BJ (cell line): ENCODE measurements at regions not wholly inside any gene's neighbourhood (a gene's known extent, or its start where the extent isn't known, plus 50 kb on each side); places are given as distances from the start of the nearest gene placed in this dataset.

Experiments used
- CTCF ChIA-PET: fragments of 350-600 bp; formaldehyde crosslinking; extraction: SDS; loops from one replicate; lab custom pipeline; 2021; ENCODE audit warnings: antibody characterized with exemption, inconsistent platforms; lab: Yijun Ruan, JAX
- POLR2A ChIA-PET: fragments of 300-600 bp; sonication (Branson Sonifier 250); formaldehyde crosslinking; extraction: SDS; loops from one replicate; lab custom pipeline; 2021; ENCODE audit warnings: antibody characterized with exemption; lab: Charles Lee
- DNase-seq: peaks from one replicate; pipeline ENCODE4 v3.0.0-alpha.2; 2011; ENCODE audit warnings: low read depth
- H3K27me3 ChIP-seq: 2 replicates; pipeline ENCODE4 v1.6.0; 2011; ENCODE audit warnings: low read length; ENCODE audit not compliant: control insufficient read depth, insufficient read depth
- H3K36me3 ChIP-seq: 2 replicates; pipeline ENCODE4 v1.5.1; 2011; ENCODE audit warnings: low read length; ENCODE audit not compliant: control insufficient read depth, insufficient read depth
- H3K4me3 ChIP-seq: 2 replicates; pipeline ENCODE4 v1.5.1; 2011; ENCODE audit warnings: low read depth, mild to moderate bottlenecking, control low read depth, low read length
- TF ChIP-seq, protein P1 (sequence below): IDR thresholded peaks from 2 replicates; pipeline ENCODE4 v1.5.1; 2011; ENCODE audit warnings: low read depth, mild to moderate bottlenecking, control low read depth, inconsistent platforms, low read length, moderate library complexity; ENCODE audit not compliant: insufficient read depth

DNA sequence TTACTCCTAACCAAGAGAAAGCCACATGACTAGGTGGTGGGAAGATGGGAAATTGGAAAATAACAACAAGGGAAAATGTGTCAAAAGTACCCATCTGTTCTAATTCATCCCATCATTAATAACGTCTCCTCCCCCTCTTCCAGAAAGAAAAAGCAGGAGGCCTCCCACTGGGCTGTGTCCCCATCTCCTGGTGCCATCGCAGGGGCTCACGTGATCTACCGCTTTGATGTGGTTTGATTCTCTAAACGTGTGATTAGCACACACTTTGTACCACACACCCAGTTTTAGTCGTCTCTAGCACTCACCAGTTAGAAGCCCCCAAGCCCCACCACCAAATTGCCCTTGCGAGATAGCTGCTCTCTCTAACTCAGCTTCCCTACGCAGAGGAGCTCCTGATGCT, 353.6 kb downstream of the RRAGC start:
- CTCF ChIA-PET: no interaction called here
- H3K36me3 ChIP-seq: no peaks in the 10 kb centered on the region
- TF ChIP-seq, protein P1, sequence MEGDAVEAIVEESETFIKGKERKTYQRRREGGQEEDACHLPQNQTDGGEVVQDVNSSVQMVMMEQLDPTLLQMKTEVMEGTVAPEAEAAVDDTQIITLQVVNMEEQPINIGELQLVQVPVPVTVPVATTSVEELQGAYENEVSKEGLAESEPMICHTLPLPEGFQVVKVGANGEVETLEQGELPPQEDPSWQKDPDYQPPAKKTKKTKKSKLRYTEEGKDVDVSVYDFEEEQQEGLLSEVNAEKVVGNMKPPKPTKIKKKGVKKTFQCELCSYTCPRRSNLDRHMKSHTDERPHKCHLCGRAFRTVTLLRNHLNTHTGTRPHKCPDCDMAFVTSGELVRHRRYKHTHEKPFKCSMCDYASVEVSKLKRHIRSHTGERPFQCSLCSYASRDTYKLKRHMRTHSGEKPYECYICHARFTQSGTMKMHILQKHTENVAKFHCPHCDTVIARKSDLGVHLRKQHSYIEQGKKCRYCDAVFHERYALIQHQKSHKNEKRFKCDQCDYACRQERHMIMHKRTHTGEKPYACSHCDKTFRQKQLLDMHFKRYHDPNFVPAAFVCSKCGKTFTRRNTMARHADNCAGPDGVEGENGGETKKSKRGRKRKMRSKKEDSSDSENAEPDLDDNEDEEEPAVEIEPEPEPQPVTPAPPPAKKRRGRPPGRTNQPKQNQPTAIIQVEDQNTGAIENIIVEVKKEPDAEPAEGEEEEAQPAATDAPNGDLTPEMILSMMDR: no peak
- no peaks in the 10 kb centered on the region for H3K27me3 ChIP-seq
- DNase-seq: no peak
- H3K4me3 ChIP-seq: no peak overlapping the region
- POLR2A ChIA-PET: no interaction called here

DNA sequence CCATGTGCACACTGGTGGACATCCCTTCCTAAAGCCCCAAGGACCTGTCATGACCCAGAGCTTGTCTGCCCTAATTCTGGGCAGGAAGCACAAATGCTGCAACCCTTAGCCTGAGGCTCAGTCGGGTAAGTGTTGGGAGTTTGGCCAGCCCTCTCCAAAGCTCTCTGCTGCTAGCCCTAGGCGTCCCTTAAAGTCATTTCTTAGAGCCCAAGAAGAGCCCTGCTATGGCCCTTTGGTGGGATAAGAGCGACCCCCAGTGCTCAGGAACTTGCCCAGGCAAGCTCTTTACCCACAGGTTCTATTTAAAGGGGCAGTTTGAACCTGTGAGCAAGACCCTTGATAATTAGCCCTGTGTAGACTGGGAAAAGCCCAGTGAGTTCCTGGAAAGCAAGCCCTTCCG, 356.8 kb downstream of the RRAGC start:
- Histone ChIP-seq H3K27me3 (no peaks in the 10 kb centered on the region; the same call in 1 of the 2 replicates), H3K36me3 (no peaks in the 10 kb centered on the region), H3K4me3 (no peak overlapping the region)
- TF ChIP-seq, protein P1: no peak
- DNase-seq: no peak
- ChIA-PET CTCF (no interaction called here), POLR2A (no interaction called here)

GRCh38 chr1:38500891-38501290, 358.7 kb downstream of the RRAGC start:
- no peak overlapping the region for H3K4me3 ChIP-seq
- no peak for DNase-seq
- no peaks in the 10 kb centered on the region; the same call in 1 of the 2 replicates for H3K27me3 ChIP-seq
- ChIA-PET CTCF (no interaction called here), POLR2A (no interaction called here)
- H3K36me3 ChIP-seq: no peaks in the 10 kb centered on the region
- TF ChIP-seq, protein P1: no peak

DNA sequence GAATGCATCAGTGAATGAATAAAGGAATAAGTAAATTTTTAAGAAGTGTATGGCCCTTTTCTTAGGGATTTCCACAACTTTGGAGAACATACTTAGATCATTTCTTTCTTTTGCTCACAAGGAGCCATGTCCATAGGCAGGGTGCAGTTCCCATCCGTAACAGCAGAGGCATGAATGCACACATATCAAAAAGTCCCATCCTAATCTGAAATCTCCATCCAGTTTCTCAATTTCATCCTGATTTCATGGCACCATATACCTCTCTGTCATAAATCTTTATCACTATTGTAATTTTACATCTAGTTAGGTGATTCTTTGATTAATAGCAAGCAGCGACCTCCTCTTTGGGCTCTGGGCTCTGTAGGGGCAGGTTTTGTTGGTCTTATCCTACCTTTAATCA, 359.2 kb downstream of the RRAGC start:
- ChIA-PET POLR2A (no interaction called here), CTCF (no interaction called here)
- no peak overlapping the region for H3K4me3 ChIP-seq
- TF ChIP-seq, protein P1: peak; percentile 19; the same call in 1 of the 2 replicates
- DNase-seq: no peak
- H3K36me3 ChIP-seq: no peaks in the 10 kb centered on the region
- no peaks in the 10 kb centered on the region; the same call in 1 of the 2 replicates for H3K27me3 ChIP-seq

- no peak for DNase-seq
- Histone ChIP-seq H3K36me3 (no peaks in the 10 kb centered on the region), H3K4me3 (no peak overlapping the region), H3K27me3 (no peaks in the 10 kb centered on the region; the same call in 1 of the 2 replicates)
- TF ChIP-seq, protein P1: no peak
- ChIA-PET CTCF (interaction anchor here (0.7 kb wide), 1 partner anchor 1922 kb away, joined by 3 read pairs; no protein-coding TSS in a partner anchor), POLR2A (no interaction called here)
Measured at GRCh38 chr1:38498686-38499085, 360.9 kb downstream of the RRAGC start.
